K562 (cell line): ENCODE measurements at regions not wholly inside any gene's neighbourhood (a gene's known extent, or its start where the extent isn't known, plus 50 kb on each side); places are given as distances from the start of the nearest gene placed in this dataset.

Experiments
- ATAC-seq: fragments of 200-7000 bp; cut with Tn5 transposase; 3 replicates; pipeline ENCODE4 v1.9.1; 2020; ENCODE audit warnings: moderate library complexity
- BruUV-seq: library from RNA; stranded (reverse); fragments of 400-500 nt; replicated peaks from 2 replicates; lab custom pipeline; 2021; lab: Mats Ljungman, UMichigan
- CTCF ChIA-PET: fragments of 300-600 bp; formaldehyde crosslinking; extraction: SDS; loops from one replicate; lab custom pipeline; 2021; ENCODE audit warnings: low intra/inter-chr PET ratio; lab: Yijun Ruan, JAX
- POLR2A ChIA-PET: fragments of 300-600, 350-650 bp; sonication (Branson Sonifier 250); formaldehyde crosslinking; extraction: SDS; loops from one replicate; lab custom pipeline; 2021; ENCODE audit warnings: antibody characterized with exemption, inconsistent platforms; lab: Yijun Ruan, JAX
- DNase-seq, 4 experiments: peaks; one replicate each; pipeline versions ENCODE4 v3.0.0 to v3.0.0-alpha.2; 2011 to 2018; ENCODE audit warnings: low spot score in 3 of 4, mixed read lengths in 3 of 4; ENCODE audit errors: extremely low read depth in 1 of 4
- FAIRE-seq: peaks from 2 replicates; lab custom pipeline; 2011; peaks lifted over from hg19 to GRCh38; lab: Jason Lieb, UNC
- H2AFZ ChIP-seq: 2 replicates; pipeline ENCODE4 v1.6.0; 2011; ENCODE audit warnings: low read depth, low read length, control low read depth, inconsistent platforms
- H3K27ac ChIP-seq: fragments of 200-600 bp; 3 replicates; pipeline ENCODE4 v1.8.0; 2011; ENCODE audit warnings: low read depth, mild to moderate bottlenecking, control low read depth, inconsistent platforms, low read length, moderate library complexity, mixed read lengths; ENCODE audit errors: extremely low read depth
- H3K27me3 ChIP-seq, 2 experiments: fragments of 300-600 bp in 1 of 2; 2 replicates in 1 of 2; 3 replicates in 1 of 2; pipeline versions ENCODE4 v1.6.0 to v1.8.0; 2011; ENCODE audit warnings: inconsistent platforms in 2 of 2, low read length in 2 of 2, mild to moderate bottlenecking in 1 of 2, mixed read lengths in 1 of 2, moderate library complexity in 1 of 2; ENCODE audit not compliant: control insufficient read depth in 2 of 2, insufficient read depth in 2 of 2
- H3K36me3 ChIP-seq: fragments of 300-600 bp; 3 replicates; pipeline ENCODE4 v1.8.0; 2011; ENCODE audit warnings: mild to moderate bottlenecking, low read length, inconsistent platforms; ENCODE audit not compliant: control insufficient read depth, insufficient read depth
- H3K4me1 ChIP-seq, 2 experiments: fragments of 200-600 bp in 1 of 2; replicated peaks in 1 of 2; 2 replicates in 1 of 2; 3 replicates in 1 of 2; pipeline versions ENCODE4 v1.5.1 to v1.8.0; 2011; ENCODE audit warnings: inconsistent platforms in 2 of 2, low read length in 2 of 2, mild to moderate bottlenecking in 1 of 2, mixed read lengths in 1 of 2, moderate library complexity in 1 of 2; ENCODE audit not compliant: control insufficient read depth in 2 of 2, insufficient read depth in 2 of 2
- H3K4me2 ChIP-seq: 2 replicates; pipeline ENCODE4 v1.6.1; 2011; ENCODE audit warnings: low read length, control low read depth, inconsistent platforms, mixed read lengths; ENCODE audit not compliant: insufficient read depth
- H3K4me3 ChIP-seq: fragments of 200-600 bp; sonication (generic), shearing (Covaris generic); 2 replicates; pipeline ENCODE4 v1.5.1; 2016; ENCODE audit warnings: control low read depth, inconsistent platforms
- H3K79me2 ChIP-seq: fragments of 200-600 bp; 3 replicates; pipeline ENCODE4 v1.8.0; 2011; ENCODE audit warnings: low read length, inconsistent platforms; ENCODE audit not compliant: control insufficient read depth, insufficient read depth
- H3K9ac ChIP-seq, 2 experiments: 2 replicates each; pipeline versions ENCODE4 v1.6.0 to v1.6.1; 2011; ENCODE audit warnings: low read depth in 2 of 2, low read length in 2 of 2, control low read depth in 1 of 2, inconsistent platforms in 1 of 2, mild to moderate bottlenecking in 1 of 2, mixed read lengths in 1 of 2; ENCODE audit not compliant: insufficient read depth in 1 of 2
- H3K9me1 ChIP-seq: one replicate; pipeline ENCODE4 v1.6.0; 2011; ENCODE audit warnings: inconsistent platforms, mild to moderate bottlenecking, low read length, moderate library complexity; ENCODE audit not compliant: control insufficient read depth, insufficient read depth
- H3K9me3 ChIP-seq: replicated peaks from 2 replicates; pipeline ENCODE4 v1.5.1; 2011; ENCODE audit warnings: low read depth, low read length, inconsistent platforms; ENCODE audit not compliant: control insufficient read depth, insufficient read depth
- H4K20me1 ChIP-seq: replicated peaks from 2 replicates; pipeline ENCODE4 v1.6.1; 2011; ENCODE audit warnings: low read length, inconsistent platforms, mixed read lengths; ENCODE audit not compliant: control insufficient read depth, insufficient read depth
- ADNP ChIP-seq: fragments of 200-800 bp; sonication (Bioruptor generic); IDR thresholded peaks from 2 replicates; pipeline ENCODE4 v1.6.1; 2016; ENCODE audit warnings: missing genetic modification characterization, missing compliant biosample characterization
- BHLHE40 ChIP-seq: IDR thresholded peaks from 2 replicates; pipeline ENCODE4 v1.6.1; 2011; ENCODE audit warnings: low read length, improper control_type of control experiment
- CTCFL ChIP-seq: IDR thresholded peaks from 2 replicates; pipeline ENCODE4 v1.6.1; 2011; ENCODE audit warnings: borderline replicate concordance, low read depth, mild to moderate bottlenecking, moderate library complexity, low read length; ENCODE audit not compliant: insufficient read depth, poor library complexity, severe bottlenecking
- FOXA1 ChIP-seq: fragments of 450-650 bp; IDR thresholded peaks from 2 replicates; pipeline ENCODE4 v1.6.1; 2016; ENCODE audit warnings: mild to moderate bottlenecking, borderline replicate concordance
- NFYB ChIP-seq: IDR thresholded peaks from 2 replicates; pipeline ENCODE4 v1.6.1; 2011; ENCODE audit warnings: mild to moderate bottlenecking, moderate library complexity; ENCODE audit not compliant: insufficient read length; ENCODE audit errors: extremely low read depth
- RNF219 ChIP-seq: fragments of 250-450 bp; sonication (Bioruptor Pico); IDR thresholded peaks from 2 replicates; pipeline ENCODE4 v1.5.0; 2022; ENCODE audit warnings: mild to moderate bottlenecking
- SNIP1 ChIP-seq: fragments of 450-650 bp; IDR thresholded peaks from 2 replicates; pipeline ENCODE4 v1.7.1; 2017; ENCODE audit warnings: low read depth, mild to moderate bottlenecking
- ZBTB9 ChIP-seq: fragments of 450-650 bp; formaldehyde crosslinking; IDR thresholded peaks from 2 replicates; pipeline ENCODE4 v1.4.0; 2020; ENCODE audit warnings: mild to moderate bottlenecking, moderate library complexity
- ZNF12 ChIP-seq: sonication (generic); formaldehyde crosslinking; IDR thresholded peaks from 2 replicates; pipeline ENCODE4 v1.4.0; 2020; ENCODE audit warnings: mild to moderate bottlenecking, missing genetic modification reagents
- ZNF696 ChIP-seq: fragments of 250-450 bp; sonication (Bioruptor Pico); conservative IDR thresholded peaks from 2 replicates; pipeline ENCODE4 v1.4.0; 2020; ENCODE audit warnings: mild to moderate bottlenecking, moderate library complexity
- WGBS: fragments of 100-300 bp; shearing (Covaris generic); methylation state at CpG from one replicate; pipeline ENCODE4 v1.1.6; 2016; ENCODE audit warnings: low coverage, mixed read lengths; ENCODE audit not compliant: insufficient coverage; ENCODE audit errors: missing lambda C conversion rate; 5-methylcytosine and 5-hydroxymethylcytosine counted together
- in situ Hi-C: fragments of 300-500 bp; cut with MboI; formaldehyde crosslinking; loops from 4 replicates; pipeline ENCODE4 v1.15.0; 2018; ENCODE audit warnings: inconsistent platforms, mixed read lengths
- intact Hi-C: fragments of 100-400 bp; cut with micrococcal nuclease; formaldehyde crosslinking; loops from 2 replicates; pipeline ENCODE4 v1.14.2; 2022
- TF ChIP-seq, protein P1 (sequence below): fragments of 450-650 bp; IDR thresholded peaks from 2 replicates; pipeline ENCODE4 v1.6.1; 2014; ENCODE audit warnings: low read depth, mild to moderate bottlenecking, moderate library complexity, borderline replicate concordance

DNA sequence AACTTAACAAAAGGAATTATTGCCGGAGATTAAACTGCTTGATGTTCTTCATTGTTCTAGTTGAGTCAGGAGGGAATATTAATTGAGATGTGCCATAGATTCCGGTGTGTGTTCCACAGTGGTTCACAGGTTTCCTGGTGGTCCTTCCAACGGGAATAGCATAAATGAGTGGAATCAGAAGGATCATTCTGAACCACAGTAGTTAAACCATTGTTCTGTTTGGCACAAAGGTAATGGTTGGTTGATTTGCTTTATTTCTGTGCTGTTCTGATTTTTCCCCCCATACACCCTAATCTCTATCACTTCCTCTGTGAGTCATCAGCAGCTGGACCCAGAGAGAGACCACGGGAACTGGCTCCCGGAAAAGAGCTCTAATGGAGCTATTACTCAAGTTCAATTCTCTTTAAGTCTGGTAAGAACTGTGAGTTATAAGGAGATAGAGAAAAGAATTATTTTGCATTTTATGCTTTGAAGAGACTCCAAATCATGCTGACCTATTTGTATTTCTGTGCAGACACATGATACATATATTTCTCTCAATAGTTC is 627.2 kb downstream of the ZIC1 start (continued):
- TF ChIP-seq CTCFL (no peak), ZNF12 (CRISPR knock-in tag) (no peak), ZNF696 (CRISPR knock-in tag) (no peak), ZBTB9 (CRISPR knock-in tag) (no peak), SNIP1 (no peak), ADNP (tag) (no peak)

GRCh38 chr3:148042663-148043445 is 633.7 kb downstream of the ZIC1 start:
- DNase-seq (no peak), ATAC-seq (no peak), FAIRE-seq (no peak)
- ChIA-PET CTCF (no interaction called here), POLR2A (no interaction called here)
- no peaks in the 10 kb centered on the region for H4K20me1 ChIP-seq
- no peak overlapping the region for H3K27ac ChIP-seq
- H2AFZ ChIP-seq = no peak overlapping the region
- H3K79me2 ChIP-seq = no peaks in the 10 kb centered on the region
- H3K27me3 ChIP-seq = no peaks in the 10 kb centered on the region
- H3K4me2 ChIP-seq = no peak overlapping the region
- no peaks in the 10 kb centered on the region for H3K9me3 ChIP-seq
- no peak overlapping the region for H3K9ac ChIP-seq
- no peak overlapping the region for H3K4me3 ChIP-seq
- BruUV-seq = no TSS peak
- in situ Hi-C loops = no loop called here
- H3K9me1 ChIP-seq = no peaks in the 10 kb centered on the region
- intact Hi-C loops = no loop called here
- no peaks in the 10 kb centered on the region for H3K4me1 ChIP-seq
- WGBS = 0% methylated on average over 6 of the region's 6 CpGs
- H3K36me3 ChIP-seq = no peaks in the 10 kb centered on the region
- no peak for TF ChIP-seq BHLHE40
- no peak for TF ChIP-seq NFYB
- TF ChIP-seq RNF219 (CRISPR knock-in tag) = no peak
- TF ChIP-seq FOXA1 = no peak
- TF ChIP-seq, protein P1, sequence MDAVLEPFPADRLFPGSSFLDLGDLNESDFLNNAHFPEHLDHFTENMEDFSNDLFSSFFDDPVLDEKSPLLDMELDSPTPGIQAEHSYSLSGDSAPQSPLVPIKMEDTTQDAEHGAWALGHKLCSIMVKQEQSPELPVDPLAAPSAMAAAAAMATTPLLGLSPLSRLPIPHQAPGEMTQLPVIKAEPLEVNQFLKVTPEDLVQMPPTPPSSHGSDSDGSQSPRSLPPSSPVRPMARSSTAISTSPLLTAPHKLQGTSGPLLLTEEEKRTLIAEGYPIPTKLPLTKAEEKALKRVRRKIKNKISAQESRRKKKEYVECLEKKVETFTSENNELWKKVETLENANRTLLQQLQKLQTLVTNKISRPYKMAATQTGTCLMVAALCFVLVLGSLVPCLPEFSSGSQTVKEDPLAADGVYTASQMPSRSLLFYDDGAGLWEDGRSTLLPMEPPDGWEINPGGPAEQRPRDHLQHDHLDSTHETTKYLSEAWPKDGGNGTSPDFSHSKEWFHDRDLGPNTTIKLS = no peak
